K562 (cell line): ENCODE measurements at regions not wholly inside any gene's neighbourhood (a gene's known extent, or its start where the extent isn't known, plus 50 kb on each side); places are given as distances from the start of the nearest gene placed in this dataset.

Source experiments
- ETV6 ChIP-seq, 3 experiments: fragments of 150-350 bp in 1 of 3; sonication (generic) in 1 of 3; formaldehyde crosslinking in 1 of 3; IDR thresholded peaks; 2 replicates each; pipeline versions ENCODE4 v1.6.1 to v1.8.0; 2014 to 2022; ENCODE audit warnings: borderline replicate concordance in 2 of 3, low read depth in 2 of 3, antibody characterized with exemption in 1 of 3, low read length in 1 of 3, mild to moderate bottlenecking in 1 of 3, missing genetic modification reagents in 1 of 3
- JUN ChIP-seq, 2 experiments: sonication (generic) in 1 of 2; formaldehyde crosslinking in 1 of 2; IDR thresholded peaks; 2 replicates each; pipeline versions ENCODE4 v1.6.1 to v1.8.0; 2012 to 2022; ENCODE audit warnings: borderline replicate concordance in 2 of 2, mild to moderate bottlenecking in 2 of 2, improper control_type of control experiment in 1 of 2, low read depth in 1 of 2, low read length in 1 of 2, missing genetic modification reagents in 1 of 2
- KLF6 ChIP-seq: fragments of 250-450 bp; sonication (Bioruptor Pico); IDR thresholded peaks from 2 replicates; pipeline ENCODE4 v1.4.0; 2020; ENCODE audit warnings: mild to moderate bottlenecking, moderate library complexity, borderline replicate concordance
- MCM5 ChIP-seq: fragments of 450-650 bp; IDR thresholded peaks from 2 replicates; pipeline ENCODE4 v1.6.1; 2016; ENCODE audit warnings: low read depth
- POLR3A ChIP-seq: IDR thresholded peaks from 2 replicates; pipeline ENCODE4 v1.6.1; 2011; ENCODE audit warnings: borderline replicate concordance, mild to moderate bottlenecking, moderate library complexity; ENCODE audit not compliant: insufficient read length, insufficient read depth; ENCODE audit errors: extremely low read depth
- SIN3B ChIP-seq: fragments of 450-650 bp; IDR thresholded peaks from 2 replicates; pipeline ENCODE4 v1.6.1; 2017; ENCODE audit warnings: low read depth, mild to moderate bottlenecking, moderate library complexity
- SUPT5H ChIP-seq: fragments of 450-650 bp; IDR thresholded peaks from 2 replicates; pipeline ENCODE4 v1.6.1; 2016
- TCF7 ChIP-seq: sonication (generic); IDR thresholded peaks from 2 replicates; pipeline ENCODE4 v1.6.1; 2016; ENCODE audit warnings: antibody characterized with exemption, borderline replicate concordance
- ZNF12 ChIP-seq: sonication (generic); formaldehyde crosslinking; IDR thresholded peaks from 2 replicates; pipeline ENCODE4 v1.4.0; 2020; ENCODE audit warnings: mild to moderate bottlenecking, missing genetic modification reagents
- ZNF121 ChIP-seq: sonication (generic); formaldehyde crosslinking; conservative IDR thresholded peaks from 2 replicates; pipeline ENCODE4 v1.8.0; 2022; ENCODE audit warnings: missing genetic modification reagents
- ZNF134 ChIP-seq: fragments of 250-450 bp; sonication (Bioruptor Pico); conservative IDR thresholded peaks from 2 replicates; pipeline ENCODE4 v1.4.0; 2020
- TF ChIP-seq, protein P1 (sequence below): sonication (generic); formaldehyde crosslinking; IDR thresholded peaks from 2 replicates; pipeline ENCODE4 v1.8.1; 2023; ENCODE audit warnings: missing genetic modification reagents, mild to moderate bottlenecking, borderline replicate concordance
- TF ChIP-seq, protein P2 (sequence below): sonication (generic); formaldehyde crosslinking; IDR thresholded peaks from 2 replicates; pipeline ENCODE4 v1.8.0; 2022; ENCODE audit warnings: mild to moderate bottlenecking, missing genetic modification reagents
- TF ChIP-seq, protein P3 (sequence below): sonication (generic); formaldehyde crosslinking; IDR thresholded peaks from 2 replicates; pipeline ENCODE4 v1.8.0; 2022; ENCODE audit warnings: mild to moderate bottlenecking, missing genetic modification reagents
- TF ChIP-seq, protein P4 (sequence below): sonication (generic); formaldehyde crosslinking; IDR thresholded peaks from 2 replicates; pipeline ENCODE4 v1.8.1; 2023; ENCODE audit warnings: mild to moderate bottlenecking, missing genetic modification reagents, moderate library complexity

DNA sequence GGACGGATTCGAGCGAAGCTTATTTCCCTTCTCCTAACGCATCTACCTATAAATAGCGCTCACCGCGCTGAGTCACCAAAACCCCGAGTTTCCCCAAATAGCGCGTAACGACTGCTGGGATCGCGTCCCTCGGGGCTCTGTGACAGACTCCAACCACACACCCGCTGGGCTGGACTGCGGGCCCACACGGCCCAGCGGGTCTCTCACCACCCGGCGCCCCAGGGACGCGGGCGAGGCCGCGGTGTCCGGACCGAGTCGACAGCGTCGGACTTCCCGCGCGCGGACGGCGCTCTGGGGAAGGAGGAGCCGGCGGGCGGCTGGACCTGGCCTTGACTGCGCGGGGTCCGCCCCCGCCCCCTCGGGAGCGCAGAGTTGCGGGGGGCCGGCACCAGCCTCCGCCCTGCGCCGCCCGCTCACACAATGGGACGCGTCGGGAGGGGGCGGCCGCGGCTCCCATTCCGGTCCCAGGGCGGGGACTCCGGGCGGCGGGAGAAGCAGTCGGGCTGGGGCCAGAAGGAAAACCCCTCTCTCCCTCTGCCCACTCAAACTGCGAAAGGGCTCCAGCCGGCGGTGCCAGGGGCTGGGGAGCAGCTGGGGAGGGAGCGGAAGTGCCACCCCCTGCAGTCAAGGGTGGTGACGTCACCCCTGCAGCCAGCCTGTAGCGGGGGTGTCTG is 108.8 kb downstream of the KCNRG start (continued):
- TF ChIP-seq, protein P1, sequence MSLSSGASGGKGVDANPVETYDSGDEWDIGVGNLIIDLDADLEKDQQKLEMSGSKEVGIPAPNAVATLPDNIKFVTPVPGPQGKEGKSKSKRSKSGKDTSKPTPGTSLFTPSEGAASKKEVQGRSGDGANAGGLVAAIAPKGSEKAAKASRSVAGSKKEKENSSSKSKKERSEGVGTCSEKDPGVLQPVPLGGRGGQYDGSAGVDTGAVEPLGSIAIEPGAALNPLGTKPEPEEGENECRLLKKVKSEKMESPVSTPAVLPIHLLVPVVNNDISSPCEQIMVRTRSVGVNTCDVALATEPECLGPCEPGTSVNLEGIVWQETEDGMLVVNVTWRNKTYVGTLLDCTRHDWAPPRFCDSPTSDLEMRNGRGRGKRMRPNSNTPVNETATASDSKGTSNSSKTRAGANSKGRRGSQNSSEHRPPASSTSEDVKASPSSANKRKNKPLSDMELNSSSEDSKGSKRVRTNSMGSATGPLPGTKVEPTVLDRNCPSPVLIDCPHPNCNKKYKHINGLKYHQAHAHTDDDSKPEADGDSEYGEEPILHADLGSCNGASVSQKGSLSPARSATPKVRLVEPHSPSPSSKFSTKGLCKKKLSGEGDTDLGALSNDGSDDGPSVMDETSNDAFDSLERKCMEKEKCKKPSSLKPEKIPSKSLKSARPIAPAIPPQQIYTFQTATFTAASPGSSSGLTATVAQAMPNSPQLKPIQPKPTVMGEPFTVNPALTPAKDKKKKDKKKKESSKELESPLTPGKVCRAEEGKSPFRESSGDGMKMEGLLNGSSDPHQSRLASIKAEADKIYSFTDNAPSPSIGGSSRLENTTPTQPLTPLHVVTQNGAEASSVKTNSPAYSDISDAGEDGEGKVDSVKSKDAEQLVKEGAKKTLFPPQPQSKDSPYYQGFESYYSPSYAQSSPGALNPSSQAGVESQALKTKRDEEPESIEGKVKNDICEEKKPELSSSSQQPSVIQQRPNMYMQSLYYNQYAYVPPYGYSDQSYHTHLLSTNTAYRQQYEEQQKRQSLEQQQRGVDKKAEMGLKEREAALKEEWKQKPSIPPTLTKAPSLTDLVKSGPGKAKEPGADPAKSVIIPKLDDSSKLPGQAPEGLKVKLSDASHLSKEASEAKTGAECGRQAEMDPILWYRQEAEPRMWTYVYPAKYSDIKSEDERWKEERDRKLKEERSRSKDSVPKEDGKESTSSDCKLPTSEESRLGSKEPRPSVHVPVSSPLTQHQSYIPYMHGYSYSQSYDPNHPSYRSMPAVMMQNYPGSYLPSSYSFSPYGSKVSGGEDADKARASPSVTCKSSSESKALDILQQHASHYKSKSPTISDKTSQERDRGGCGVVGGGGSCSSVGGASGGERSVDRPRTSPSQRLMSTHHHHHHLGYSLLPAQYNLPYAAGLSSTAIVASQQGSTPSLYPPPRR (CRISPR knock-in tag): no peak; the same call in 1 of the 2 replicates
- TF ChIP-seq ZNF12 (CRISPR knock-in tag) (no peak), MCM5 (no peak), ZNF134 (CRISPR knock-in tag) (no peak), KLF6 (no peak), ZNF121 (CRISPR knock-in tag) (no peak), TCF7 (no peak), SIN3B (peak; percentile 45; the same call in 1 of the 2 replicates), JUN (IDR thresholded peaks at IDR 0.05; ENCODE audit: borderline replicate concordance, low read depth, low read length) (peak; percentile 68), JUN (CRISPR knock-in tag; IDR thresholded peaks at IDR 0.05; ENCODE audit: borderline replicate concordance) (0 out of 2 replicates have a peak, but pooled peaks have one; percentile 59), POLR3A (no peak), SUPT5H (peak; percentile 73; the same call in 1 of the 2 replicates), ETV6 (IDR thresholded peaks at IDR 0.05; ENCODE audit: borderline replicate concordance in 1 of 2, low read depth in 2 of 2, low read length in 1 of 2) (no peak), ETV6 (CRISPR knock-in tag; IDR thresholded peaks at IDR 0.05; ENCODE audit: borderline replicate concordance) (no peak)
- TF ChIP-seq, protein P2, sequence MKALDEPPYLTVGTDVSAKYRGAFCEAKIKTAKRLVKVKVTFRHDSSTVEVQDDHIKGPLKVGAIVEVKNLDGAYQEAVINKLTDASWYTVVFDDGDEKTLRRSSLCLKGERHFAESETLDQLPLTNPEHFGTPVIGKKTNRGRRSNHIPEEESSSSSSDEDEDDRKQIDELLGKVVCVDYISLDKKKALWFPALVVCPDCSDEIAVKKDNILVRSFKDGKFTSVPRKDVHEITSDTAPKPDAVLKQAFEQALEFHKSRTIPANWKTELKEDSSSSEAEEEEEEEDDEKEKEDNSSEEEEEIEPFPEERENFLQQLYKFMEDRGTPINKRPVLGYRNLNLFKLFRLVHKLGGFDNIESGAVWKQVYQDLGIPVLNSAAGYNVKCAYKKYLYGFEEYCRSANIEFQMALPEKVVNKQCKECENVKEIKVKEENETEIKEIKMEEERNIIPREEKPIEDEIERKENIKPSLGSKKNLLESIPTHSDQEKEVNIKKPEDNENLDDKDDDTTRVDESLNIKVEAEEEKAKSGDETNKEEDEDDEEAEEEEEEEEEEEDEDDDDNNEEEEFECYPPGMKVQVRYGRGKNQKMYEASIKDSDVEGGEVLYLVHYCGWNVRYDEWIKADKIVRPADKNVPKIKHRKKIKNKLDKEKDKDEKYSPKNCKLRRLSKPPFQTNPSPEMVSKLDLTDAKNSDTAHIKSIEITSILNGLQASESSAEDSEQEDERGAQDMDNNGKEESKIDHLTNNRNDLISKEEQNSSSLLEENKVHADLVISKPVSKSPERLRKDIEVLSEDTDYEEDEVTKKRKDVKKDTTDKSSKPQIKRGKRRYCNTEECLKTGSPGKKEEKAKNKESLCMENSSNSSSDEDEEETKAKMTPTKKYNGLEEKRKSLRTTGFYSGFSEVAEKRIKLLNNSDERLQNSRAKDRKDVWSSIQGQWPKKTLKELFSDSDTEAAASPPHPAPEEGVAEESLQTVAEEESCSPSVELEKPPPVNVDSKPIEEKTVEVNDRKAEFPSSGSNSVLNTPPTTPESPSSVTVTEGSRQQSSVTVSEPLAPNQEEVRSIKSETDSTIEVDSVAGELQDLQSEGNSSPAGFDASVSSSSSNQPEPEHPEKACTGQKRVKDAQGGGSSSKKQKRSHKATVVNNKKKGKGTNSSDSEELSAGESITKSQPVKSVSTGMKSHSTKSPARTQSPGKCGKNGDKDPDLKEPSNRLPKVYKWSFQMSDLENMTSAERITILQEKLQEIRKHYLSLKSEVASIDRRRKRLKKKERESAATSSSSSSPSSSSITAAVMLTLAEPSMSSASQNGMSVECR: peak; percentile 73
- TF ChIP-seq, protein P3, sequence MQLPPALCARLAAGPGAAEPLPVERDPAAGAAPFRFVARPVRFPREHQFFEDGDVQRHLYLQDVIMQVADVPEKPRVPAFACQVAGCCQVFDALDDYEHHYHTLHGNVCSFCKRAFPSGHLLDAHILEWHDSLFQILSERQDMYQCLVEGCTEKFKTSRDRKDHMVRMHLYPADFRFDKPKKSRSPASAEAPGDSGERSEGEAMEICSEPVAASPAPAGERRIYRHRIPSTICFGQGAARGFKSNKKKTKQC (CRISPR knock-in tag): no peak; the same call in 1 of the 2 replicates
- TF ChIP-seq, protein P4, sequence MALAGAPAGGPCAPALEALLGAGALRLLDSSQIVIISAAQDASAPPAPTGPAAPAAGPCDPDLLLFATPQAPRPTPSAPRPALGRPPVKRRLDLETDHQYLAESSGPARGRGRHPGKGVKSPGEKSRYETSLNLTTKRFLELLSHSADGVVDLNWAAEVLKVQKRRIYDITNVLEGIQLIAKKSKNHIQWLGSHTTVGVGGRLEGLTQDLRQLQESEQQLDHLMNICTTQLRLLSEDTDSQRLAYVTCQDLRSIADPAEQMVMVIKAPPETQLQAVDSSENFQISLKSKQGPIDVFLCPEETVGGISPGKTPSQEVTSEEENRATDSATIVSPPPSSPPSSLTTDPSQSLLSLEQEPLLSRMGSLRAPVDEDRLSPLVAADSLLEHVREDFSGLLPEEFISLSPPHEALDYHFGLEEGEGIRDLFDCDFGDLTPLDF (CRISPR knock-in tag): peak; percentile 85
